ENCODE measurements at regions not wholly inside any gene's neighbourhood (a gene's known extent, or its start where the extent isn't known, plus 50 kb on each side); places are given as distances from the start of the nearest gene placed in this dataset.

- Histone ChIP-seq H3K27ac (no peak overlapping the region), H3K27me3 (no peaks in the 10 kb centered on the region), H3K36me3 (no peaks in the 10 kb centered on the region), H3K4me3 (no peak overlapping the region), H3K9me3 (no peaks in the 10 kb centered on the region), H3K4me1 (no peaks in the 10 kb centered on the region)
- TF ChIP-seq POLR2AphosphoS5 (IDR thresholded peaks at IDR 0.05) = no peak
- no peak for TF ChIP-seq CTCF (IDR thresholded peaks at IDR 0.05)
- no peak for TF ChIP-seq POLR2A (IDR thresholded peaks at IDR 0.05)
- DNase-seq (ENCODE audit: low spot score in 2 of 2) = no peak
- intact Hi-C loops (cut with DNase I; ENCODE audit: low total_unique reads) = no loop called here
Observed at GRCh38 chr12:89895101-89895500, 186.5 kb upstream of the ATP2B1 start.

GRCh38 chr12:89893972-89894706 is 185.5 kb upstream of the ATP2B1 start:
- no peak overlapping the region for H3K27ac ChIP-seq
- intact Hi-C loops (cut with DNase I; ENCODE audit: low total_unique reads) = no loop called here
- TF ChIP-seq POLR2A (IDR thresholded peaks at IDR 0.05) = no peak
- no peak for TF ChIP-seq POLR2AphosphoS5 (IDR thresholded peaks at IDR 0.05)
- no peak for TF ChIP-seq CTCF (IDR thresholded peaks at IDR 0.05)

GRCh38 chr12:89892436-89892835 is 183.8 kb upstream of the ATP2B1 start:
- H3K27ac ChIP-seq = no peak overlapping the region
- no peaks in the 10 kb centered on the region for H3K4me1 ChIP-seq
- H3K4me3 ChIP-seq = no peak overlapping the region
- H3K27me3 ChIP-seq = no peaks in the 10 kb centered on the region
- H3K36me3 ChIP-seq = no peaks in the 10 kb centered on the region
- no peak for DNase-seq (ENCODE audit: low spot score in 2 of 2)
- H3K9me3 ChIP-seq = no peaks in the 10 kb centered on the region
- intact Hi-C loops (cut with DNase I; ENCODE audit: low total_unique reads) = no loop called here
- no peak for TF ChIP-seq POLR2AphosphoS5 (IDR thresholded peaks at IDR 0.05)
- no peak for TF ChIP-seq CTCF (IDR thresholded peaks at IDR 0.05)
- no peak for TF ChIP-seq POLR2A (IDR thresholded peaks at IDR 0.05)

More at GRCh38 chr12:89893972-89894706, 185.5 kb upstream of the ATP2B1 start:
- Histone ChIP-seq H3K27me3 (no peaks in the 10 kb centered on the region), H3K4me3 (no peak overlapping the region), H3K9me3 (no peaks in the 10 kb centered on the region), H3K4me1 (no peaks in the 10 kb centered on the region), H3K36me3 (no peaks in the 10 kb centered on the region)
- no peak for DNase-seq (ENCODE audit: low spot score in 2 of 2)

GRCh38 chr12:89891933-89892332 is 183.3 kb upstream of the ATP2B1 start:
- Histone ChIP-seq H3K4me1 (no peaks in the 10 kb centered on the region), H3K9me3 (no peaks in the 10 kb centered on the region), H3K27me3 (no peaks in the 10 kb centered on the region), H3K27ac (no peak overlapping the region), H3K4me3 (no peak overlapping the region), H3K36me3 (no peaks in the 10 kb centered on the region)
- no peak for TF ChIP-seq POLR2A (IDR thresholded peaks at IDR 0.05)
- no peak for TF ChIP-seq POLR2AphosphoS5 (IDR thresholded peaks at IDR 0.05)
- no peak for TF ChIP-seq CTCF (IDR thresholded peaks at IDR 0.05)
- no peak for DNase-seq (ENCODE audit: low spot score in 2 of 2)
- intact Hi-C loops (cut with DNase I; ENCODE audit: low total_unique reads) = no loop called here

GRCh38 chr12:89890161-89890560 is 181.5 kb upstream of the ATP2B1 start:
- DNase-seq (ENCODE audit: low spot score in 2 of 2) = no peak
- Histone ChIP-seq H3K36me3 (no peaks in the 10 kb centered on the region), H3K4me3 (no peak overlapping the region), H3K4me1 (no peaks in the 10 kb centered on the region), H3K9me3 (no peaks in the 10 kb centered on the region), H3K27ac (no peak overlapping the region), H3K27me3 (no peaks in the 10 kb centered on the region)
- intact Hi-C loops (cut with DNase I; ENCODE audit: low total_unique reads) = no loop called here
- TF ChIP-seq POLR2AphosphoS5 (IDR thresholded peaks at IDR 0.05) = no peak
- no peak for TF ChIP-seq POLR2A (IDR thresholded peaks at IDR 0.05)
- no peak for TF ChIP-seq CTCF (IDR thresholded peaks at IDR 0.05)
